MM.1S (cell line): ENCODE measurements at regions not wholly inside any gene's neighbourhood (a gene's known extent, or its start where the extent isn't known, plus 50 kb on each side); places are given as distances from the start of the nearest gene placed in this dataset.

ENCODE experiments used
- EZH2 ChIP-seq: fragments of 300-600 bp; sonication (generic); optimal IDR thresholded peaks from 2 replicates; pipeline ENCODE3; 2017; ENCODE audit warnings: low read depth, mild to moderate bottlenecking, antibody characterized with exemption, low read length, mixed read lengths
- TF ChIP-seq, protein P1 (sequence below): fragments of 300-600 bp; sonication (generic); IDR thresholded peaks from 2 replicates; pipeline ENCODE4 v1.5.1; 2016; ENCODE audit warnings: antibody characterized with exemption, low read length, mixed read lengths

DNA sequence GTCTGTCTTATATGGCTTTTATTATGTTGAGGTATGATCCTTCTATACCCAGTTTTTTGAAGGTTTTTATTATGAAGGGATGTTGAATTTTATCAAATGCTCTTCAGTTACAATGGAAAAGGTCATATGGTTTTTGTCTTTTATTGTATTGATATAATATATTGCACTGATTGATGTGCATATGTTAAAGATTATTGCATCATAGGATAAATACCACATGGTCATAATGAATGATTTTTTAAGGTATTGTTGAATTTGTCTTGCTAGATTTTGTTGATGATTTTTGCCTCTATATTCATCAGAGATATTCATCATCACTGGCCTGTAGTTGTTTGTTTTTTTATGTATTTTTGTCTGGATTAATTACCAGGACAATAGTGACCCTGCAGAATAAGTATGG, 339.2 kb upstream of the CT83 start:
- no peak for TF ChIP-seq EZH2
- TF ChIP-seq, protein P1, sequence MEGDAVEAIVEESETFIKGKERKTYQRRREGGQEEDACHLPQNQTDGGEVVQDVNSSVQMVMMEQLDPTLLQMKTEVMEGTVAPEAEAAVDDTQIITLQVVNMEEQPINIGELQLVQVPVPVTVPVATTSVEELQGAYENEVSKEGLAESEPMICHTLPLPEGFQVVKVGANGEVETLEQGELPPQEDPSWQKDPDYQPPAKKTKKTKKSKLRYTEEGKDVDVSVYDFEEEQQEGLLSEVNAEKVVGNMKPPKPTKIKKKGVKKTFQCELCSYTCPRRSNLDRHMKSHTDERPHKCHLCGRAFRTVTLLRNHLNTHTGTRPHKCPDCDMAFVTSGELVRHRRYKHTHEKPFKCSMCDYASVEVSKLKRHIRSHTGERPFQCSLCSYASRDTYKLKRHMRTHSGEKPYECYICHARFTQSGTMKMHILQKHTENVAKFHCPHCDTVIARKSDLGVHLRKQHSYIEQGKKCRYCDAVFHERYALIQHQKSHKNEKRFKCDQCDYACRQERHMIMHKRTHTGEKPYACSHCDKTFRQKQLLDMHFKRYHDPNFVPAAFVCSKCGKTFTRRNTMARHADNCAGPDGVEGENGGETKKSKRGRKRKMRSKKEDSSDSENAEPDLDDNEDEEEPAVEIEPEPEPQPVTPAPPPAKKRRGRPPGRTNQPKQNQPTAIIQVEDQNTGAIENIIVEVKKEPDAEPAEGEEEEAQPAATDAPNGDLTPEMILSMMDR, result no peak
